Neural progenitor cell (in vitro differentiated cells): ENCODE measurements at regions not wholly inside any gene's neighbourhood (a gene's known extent, or its start where the extent isn't known, plus 50 kb on each side); places are given as distances from the start of the nearest gene placed in this dataset.

Experiments used
- DNase-seq: peaks from one replicate; pipeline ENCODE4 v3.0.0-alpha.2; 2016; ENCODE audit warnings: low spot score
- H2AFZ ChIP-seq: fragments of 200-600 bp; sonication (generic); replicated peaks from 2 replicates; pipeline ENCODE4 v1.6.1; 2016; ENCODE audit warnings: antibody characterized with exemption
- H3F3A ChIP-seq: fragments of 200-600 bp; sonication (generic); 2 replicates; pipeline ENCODE4 v1.6.1; 2016; ENCODE audit warnings: antibody characterized with exemption, low read depth
- H3K27ac ChIP-seq: fragments of 200-600 bp; sonication (generic); 2 replicates; pipeline ENCODE4 v1.5.1; 2016; ENCODE audit warnings: mild to moderate bottlenecking
- H3K27me3 ChIP-seq: fragments of 200-600 bp; sonication (generic); 2 replicates; pipeline ENCODE4 v1.6.1; 2016; ENCODE audit warnings: mild to moderate bottlenecking, moderate library complexity
- H3K36me3 ChIP-seq: fragments of 200-600 bp; sonication (generic); 2 replicates; pipeline ENCODE4 v1.5.1; 2016
- H3K4me1 ChIP-seq: fragments of 200-600 bp; sonication (generic); 2 replicates; pipeline ENCODE4 v1.6.1; 2016; ENCODE audit warnings: mixed run types
- H3K4me2 ChIP-seq: fragments of 200-600 bp; sonication (generic); 2 replicates; pipeline ENCODE4 v1.6.1; 2016
- H3K4me3 ChIP-seq: fragments of 200-600 bp; sonication (generic); 2 replicates; pipeline ENCODE4 v1.5.1; 2016
- H3K79me2 ChIP-seq: fragments of 200-600 bp; sonication (generic); 2 replicates; pipeline ENCODE4 v1.6.1; 2016; ENCODE audit warnings: low read depth
- H3K9ac ChIP-seq: fragments of 200-600 bp; sonication (generic); 2 replicates; pipeline ENCODE4 v1.6.1; 2016
- H3K9me3 ChIP-seq: fragments of 200-600 bp; sonication (generic); 2 replicates; pipeline ENCODE4 v1.5.1; 2016; ENCODE audit warnings: low read depth
- H4K20me1 ChIP-seq: fragments of 200-600 bp; sonication (generic); 2 replicates; pipeline ENCODE4 v1.6.1; 2016; ENCODE audit warnings: low read depth
- H3K27ac Mint-ChIP-seq: 3 replicates; pipeline ENCODE4 v1.8.0; 2021; ENCODE audit warnings: mixed read lengths
- H3K27me3 Mint-ChIP-seq: 2 replicates; pipeline ENCODE4 v1.8.0; 2022; ENCODE audit warnings: low read depth, mild to moderate bottlenecking, inconsistent platforms, moderate library complexity, mixed read lengths; ENCODE audit not compliant: insufficient read depth
- H3K36me3 Mint-ChIP-seq: 3 replicates; pipeline ENCODE4 v1.8.0; 2021; ENCODE audit warnings: mixed read lengths
- H3K4me1 Mint-ChIP-seq: 3 replicates; pipeline ENCODE4 v1.8.0; 2021; ENCODE audit warnings: mixed read lengths
- H3K4me3 Mint-ChIP-seq: 3 replicates; pipeline ENCODE4 v1.8.0; 2021; ENCODE audit warnings: mild to moderate bottlenecking, moderate library complexity, mixed read lengths
- H3K9me3 Mint-ChIP-seq: 3 replicates; pipeline ENCODE4 v1.8.0; 2020; ENCODE audit warnings: mixed read lengths
- EZH2 ChIP-seq: fragments of 200-600 bp; sonication (generic); IDR thresholded peaks from 2 replicates; pipeline ENCODE4 v1.6.1; 2017; ENCODE audit warnings: antibody characterized with exemption, mild to moderate bottlenecking, moderate library complexity
- EZH2phosphoT487 ChIP-seq: fragments of 200-600 bp; sonication (generic); IDR thresholded peaks from 2 replicates; pipeline ENCODE4 v1.6.1; 2017; ENCODE audit warnings: antibody characterized with exemption
- TF ChIP-seq, protein P1 (sequence below): fragments of 200-600 bp; sonication (generic); IDR thresholded peaks from 2 replicates; pipeline ENCODE4 v1.5.1; 2017; ENCODE audit warnings: antibody characterized with exemption, mild to moderate bottlenecking

DNA sequence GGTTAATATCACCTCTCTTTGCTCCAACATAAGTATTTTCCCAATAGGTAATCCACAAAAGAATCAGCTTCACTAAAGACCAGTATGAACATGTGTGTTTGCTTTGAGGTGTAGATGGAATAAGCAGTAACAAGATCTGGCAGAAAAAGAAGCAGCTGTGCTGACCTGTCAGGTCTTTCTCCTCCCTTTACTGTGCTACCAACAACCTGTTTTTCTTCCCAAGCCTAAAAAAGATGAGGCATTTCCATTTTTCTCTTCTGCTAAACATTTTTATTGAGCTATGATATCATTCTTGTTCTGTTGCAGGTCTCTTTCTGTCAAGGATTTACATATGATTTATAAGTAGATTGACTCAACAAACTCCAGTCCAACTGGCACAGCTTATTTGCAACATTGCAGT, 315.2 kb upstream of the GLI3 start:
- H3K4me1 ChIP-seq: no peaks in the 10 kb centered on the region
- peaks cover 5% of the 10 kb centered on the region for H3K9me3 ChIP-seq
- Mint-ChIP-seq H3K4me1 (no peaks in the 10 kb centered on the region), H3K9me3 (peaks cover 56% of the 10 kb centered on the region), H3K4me3 (no peak overlapping the region), H3K36me3 (peaks cover 3% of the 10 kb centered on the region), H3K27me3 (no peaks in the 10 kb centered on the region), H3K27ac (no peak overlapping the region)
- H3K79me2 ChIP-seq: no peaks in the 10 kb centered on the region
- no peak overlapping the region for H3K4me2 ChIP-seq
- no peaks in the 10 kb centered on the region for H3K36me3 ChIP-seq
- H3K27me3 ChIP-seq: no peaks in the 10 kb centered on the region
- no peak overlapping the region for H3K27ac ChIP-seq
- no peak overlapping the region for H2AFZ ChIP-seq
- H3K9ac ChIP-seq: no peak overlapping the region
- H4K20me1 ChIP-seq: no peaks in the 10 kb centered on the region
- no peak overlapping the region for H3K4me3 ChIP-seq
- H3F3A ChIP-seq: no peaks in the 10 kb centered on the region
- DNase-seq: no peak
- TF ChIP-seq EZH2 (no peak), EZH2phosphoT487 (no peak)
- TF ChIP-seq, protein P1, sequence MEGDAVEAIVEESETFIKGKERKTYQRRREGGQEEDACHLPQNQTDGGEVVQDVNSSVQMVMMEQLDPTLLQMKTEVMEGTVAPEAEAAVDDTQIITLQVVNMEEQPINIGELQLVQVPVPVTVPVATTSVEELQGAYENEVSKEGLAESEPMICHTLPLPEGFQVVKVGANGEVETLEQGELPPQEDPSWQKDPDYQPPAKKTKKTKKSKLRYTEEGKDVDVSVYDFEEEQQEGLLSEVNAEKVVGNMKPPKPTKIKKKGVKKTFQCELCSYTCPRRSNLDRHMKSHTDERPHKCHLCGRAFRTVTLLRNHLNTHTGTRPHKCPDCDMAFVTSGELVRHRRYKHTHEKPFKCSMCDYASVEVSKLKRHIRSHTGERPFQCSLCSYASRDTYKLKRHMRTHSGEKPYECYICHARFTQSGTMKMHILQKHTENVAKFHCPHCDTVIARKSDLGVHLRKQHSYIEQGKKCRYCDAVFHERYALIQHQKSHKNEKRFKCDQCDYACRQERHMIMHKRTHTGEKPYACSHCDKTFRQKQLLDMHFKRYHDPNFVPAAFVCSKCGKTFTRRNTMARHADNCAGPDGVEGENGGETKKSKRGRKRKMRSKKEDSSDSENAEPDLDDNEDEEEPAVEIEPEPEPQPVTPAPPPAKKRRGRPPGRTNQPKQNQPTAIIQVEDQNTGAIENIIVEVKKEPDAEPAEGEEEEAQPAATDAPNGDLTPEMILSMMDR: no peak

DNA sequence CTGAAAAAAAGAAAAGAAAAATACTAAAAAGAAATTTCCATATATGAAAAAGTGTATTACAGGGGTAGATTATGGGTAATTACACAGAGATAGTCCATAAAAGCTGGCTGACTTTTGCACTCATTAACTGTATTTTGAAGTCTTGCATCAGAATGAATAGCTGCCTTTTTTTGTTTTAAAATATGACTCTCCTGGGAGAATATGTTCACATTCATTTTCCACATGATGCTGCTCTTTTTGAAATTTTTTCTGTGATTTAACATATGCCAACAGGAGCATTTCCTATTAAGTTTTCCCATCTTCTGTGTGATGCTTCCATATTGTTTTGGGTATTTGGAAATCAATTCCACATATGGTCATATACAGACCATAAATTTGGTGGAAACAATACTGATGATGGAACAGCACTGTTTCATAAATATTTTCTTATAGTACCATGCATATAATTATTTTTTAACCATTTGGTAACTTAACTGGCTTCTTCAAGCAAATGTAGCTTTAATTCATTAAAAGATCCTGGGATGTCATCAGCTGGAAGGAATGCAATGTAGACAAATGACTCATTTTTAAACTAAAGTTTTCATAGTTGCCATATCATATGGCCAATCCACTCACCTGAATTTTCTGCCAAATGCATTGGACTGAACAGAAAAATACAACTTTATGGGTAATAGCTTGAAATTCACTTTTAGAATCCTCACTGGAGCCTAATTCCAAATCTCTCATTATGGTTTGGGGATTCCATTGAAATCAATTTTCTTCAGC, 313.9 kb upstream of the GLI3 start:
- TF ChIP-seq EZH2phosphoT487: no peak
- TF ChIP-seq, protein P1: no peak
- H4K20me1 ChIP-seq: no peaks in the 10 kb centered on the region
- H3K4me3 ChIP-seq: no peak overlapping the region
- H3K9me3 ChIP-seq: peaks cover 8% of the 10 kb centered on the region
- no peak overlapping the region for H3K27ac ChIP-seq
- peaks cover 3% of the 10 kb centered on the region for H3K36me3 ChIP-seq
- no peaks in the 10 kb centered on the region for H3K79me2 ChIP-seq
- Mint-ChIP-seq H3K9me3 (peaks cover 50% of the 10 kb centered on the region), H3K4me1 (no peaks in the 10 kb centered on the region), H3K4me3 (no peak overlapping the region), H3K27ac (no peak overlapping the region), H3K27me3 (no peaks in the 10 kb centered on the region), H3K36me3 (peaks cover 3% of the 10 kb centered on the region)
- H3K9ac ChIP-seq: no peak overlapping the region
- H2AFZ ChIP-seq: no peak overlapping the region
- H3K4me2 ChIP-seq: no peak overlapping the region
- H3F3A ChIP-seq: no peaks in the 10 kb centered on the region
- no peaks in the 10 kb centered on the region for H3K4me1 ChIP-seq
- H3K27me3 ChIP-seq: no peaks in the 10 kb centered on the region
- no peak for DNase-seq

DNA sequence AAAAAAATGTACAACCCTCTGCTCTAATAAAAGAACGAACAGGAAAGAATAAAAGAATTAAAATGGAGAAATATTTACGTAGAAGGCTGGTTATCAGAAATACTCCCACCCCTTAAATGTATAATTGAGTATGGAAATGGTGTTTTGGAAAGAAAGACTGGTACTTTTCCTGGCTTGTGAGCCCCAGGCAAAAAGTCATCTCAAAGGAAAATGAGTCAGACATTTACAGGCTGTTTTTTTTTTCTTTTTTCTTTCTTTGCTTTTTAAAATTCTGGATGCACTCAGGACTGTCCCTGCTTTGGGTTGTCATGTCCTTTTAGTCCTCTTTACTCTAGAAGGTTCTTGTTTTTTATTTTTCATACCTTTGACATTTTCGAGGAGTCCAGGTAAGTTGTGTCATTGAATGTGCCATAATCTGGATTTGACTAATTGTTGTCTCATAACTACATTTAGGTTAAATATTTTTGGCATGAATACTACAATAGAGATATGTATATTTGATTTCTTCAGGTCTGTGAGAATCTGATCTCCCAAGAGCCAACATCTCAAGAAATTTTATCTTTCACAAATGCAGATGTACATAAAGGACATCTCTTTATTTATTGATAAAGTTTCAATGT, 313.0 kb upstream of the GLI3 start:
- Mint-ChIP-seq H3K36me3 (no peaks in the 10 kb centered on the region), H3K27me3 (no peaks in the 10 kb centered on the region), H3K9me3 (peaks cover 46% of the 10 kb centered on the region), H3K27ac (no peak overlapping the region), H3K4me1 (no peaks in the 10 kb centered on the region), H3K4me3 (no peak overlapping the region)
- DNase-seq: no peak
- Histone ChIP-seq H3K9me3 (peaks cover 15% of the 10 kb centered on the region), H3K27ac (no peak overlapping the region), H3K27me3 (no peaks in the 10 kb centered on the region), H3K9ac (no peak overlapping the region), H3K4me1 (no peaks in the 10 kb centered on the region), H3F3A (no peaks in the 10 kb centered on the region), H2AFZ (no peak overlapping the region), H3K79me2 (no peaks in the 10 kb centered on the region), H3K4me3 (no peak overlapping the region), H4K20me1 (no peaks in the 10 kb centered on the region), H3K36me3 (peaks cover 4% of the 10 kb centered on the region), H3K4me2 (no peak overlapping the region)
- TF ChIP-seq EZH2: no peak
- TF ChIP-seq, protein P1: no peak
- TF ChIP-seq EZH2phosphoT487: no peak
